PFSK-1 (cell line): ENCODE measurements at regions not wholly inside any gene's neighbourhood (a gene's known extent, or its start where the extent isn't known, plus 50 kb on each side); places are given as distances from the start of the nearest gene placed in this dataset.

Source experiments
- FOXP2 ChIP-seq: optimal IDR thresholded peaks from 2 replicates; pipeline ENCODE3; 2011; ENCODE audit warnings: borderline replicate concordance, control low read depth, inconsistent platforms; ENCODE audit not compliant: insufficient read depth; ENCODE audit errors: extremely low read length, extremely low read depth
- POLR2AphosphoS5 ChIP-seq: IDR thresholded peaks from 2 replicates; pipeline ENCODE4 v1.6.1; 2012; ENCODE audit warnings: low read depth, mild to moderate bottlenecking, control low read depth, low read length, moderate library complexity
- SIN3A ChIP-seq: IDR thresholded peaks from 2 replicates; pipeline ENCODE4 v1.6.1; 2012; ENCODE audit warnings: mild to moderate bottlenecking, low read length, moderate library complexity, borderline replicate concordance; ENCODE audit not compliant: insufficient read depth
- TAF1 ChIP-seq: IDR thresholded peaks from 2 replicates; pipeline ENCODE4 v1.6.1; 2012; ENCODE audit warnings: low read length, control low read depth, borderline replicate concordance; ENCODE audit not compliant: insufficient read depth
- TF ChIP-seq, protein P1 (sequence below), 2 experiments: IDR thresholded peaks; 2 replicates each; pipeline versions ENCODE4 v1.6.1 to v1.8.0; 2011 to 2012; ENCODE audit warnings: low read depth in 2 of 2, low read length in 2 of 2, control low read depth in 1 of 2, inconsistent platforms in 1 of 2, mild to moderate bottlenecking in 1 of 2, moderate library complexity in 1 of 2; ENCODE audit not compliant: insufficient read depth in 1 of 2

DNA sequence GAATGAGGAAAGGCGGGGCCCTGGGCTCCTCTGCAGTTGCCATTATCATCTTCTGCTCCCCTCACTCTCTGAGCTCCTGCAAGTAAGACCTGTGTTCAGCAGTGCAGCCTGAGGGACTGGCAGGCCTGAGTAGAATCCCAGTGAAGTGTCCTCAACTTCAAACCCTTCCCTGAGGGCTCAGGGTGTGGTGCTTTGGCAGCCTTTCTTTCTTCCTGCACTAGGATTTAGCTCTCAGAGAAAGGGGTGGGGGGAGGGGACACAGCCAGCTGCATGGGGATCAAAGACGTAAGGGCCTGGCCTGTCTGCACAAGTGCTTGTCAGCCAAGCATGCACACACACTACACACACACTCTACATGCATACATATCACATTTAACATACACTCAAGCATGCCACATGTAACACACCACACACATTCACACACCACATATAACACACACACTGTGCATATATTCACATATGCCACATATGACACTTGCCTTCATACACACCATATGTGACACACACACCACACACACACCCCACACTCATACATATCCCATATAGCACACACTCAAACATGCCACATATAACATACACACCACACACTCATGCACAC is 223.4 kb upstream of the RPL34 start:
- TF ChIP-seq, protein P1, sequence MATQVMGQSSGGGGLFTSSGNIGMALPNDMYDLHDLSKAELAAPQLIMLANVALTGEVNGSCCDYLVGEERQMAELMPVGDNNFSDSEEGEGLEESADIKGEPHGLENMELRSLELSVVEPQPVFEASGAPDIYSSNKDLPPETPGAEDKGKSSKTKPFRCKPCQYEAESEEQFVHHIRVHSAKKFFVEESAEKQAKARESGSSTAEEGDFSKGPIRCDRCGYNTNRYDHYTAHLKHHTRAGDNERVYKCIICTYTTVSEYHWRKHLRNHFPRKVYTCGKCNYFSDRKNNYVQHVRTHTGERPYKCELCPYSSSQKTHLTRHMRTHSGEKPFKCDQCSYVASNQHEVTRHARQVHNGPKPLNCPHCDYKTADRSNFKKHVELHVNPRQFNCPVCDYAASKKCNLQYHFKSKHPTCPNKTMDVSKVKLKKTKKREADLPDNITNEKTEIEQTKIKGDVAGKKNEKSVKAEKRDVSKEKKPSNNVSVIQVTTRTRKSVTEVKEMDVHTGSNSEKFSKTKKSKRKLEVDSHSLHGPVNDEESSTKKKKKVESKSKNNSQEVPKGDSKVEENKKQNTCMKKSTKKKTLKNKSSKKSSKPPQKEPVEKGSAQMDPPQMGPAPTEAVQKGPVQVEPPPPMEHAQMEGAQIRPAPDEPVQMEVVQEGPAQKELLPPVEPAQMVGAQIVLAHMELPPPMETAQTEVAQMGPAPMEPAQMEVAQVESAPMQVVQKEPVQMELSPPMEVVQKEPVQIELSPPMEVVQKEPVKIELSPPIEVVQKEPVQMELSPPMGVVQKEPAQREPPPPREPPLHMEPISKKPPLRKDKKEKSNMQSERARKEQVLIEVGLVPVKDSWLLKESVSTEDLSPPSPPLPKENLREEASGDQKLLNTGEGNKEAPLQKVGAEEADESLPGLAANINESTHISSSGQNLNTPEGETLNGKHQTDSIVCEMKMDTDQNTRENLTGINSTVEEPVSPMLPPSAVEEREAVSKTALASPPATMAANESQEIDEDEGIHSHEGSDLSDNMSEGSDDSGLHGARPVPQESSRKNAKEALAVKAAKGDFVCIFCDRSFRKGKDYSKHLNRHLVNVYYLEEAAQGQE (IDR thresholded peaks at IDR 0.05; ENCODE audit: insufficient read depth in 1 of 2, low read depth in 2 of 2, low read length in 2 of 2), result no peak
- no peak for TF ChIP-seq SIN3A
- no peak for TF ChIP-seq FOXP2

DNA sequence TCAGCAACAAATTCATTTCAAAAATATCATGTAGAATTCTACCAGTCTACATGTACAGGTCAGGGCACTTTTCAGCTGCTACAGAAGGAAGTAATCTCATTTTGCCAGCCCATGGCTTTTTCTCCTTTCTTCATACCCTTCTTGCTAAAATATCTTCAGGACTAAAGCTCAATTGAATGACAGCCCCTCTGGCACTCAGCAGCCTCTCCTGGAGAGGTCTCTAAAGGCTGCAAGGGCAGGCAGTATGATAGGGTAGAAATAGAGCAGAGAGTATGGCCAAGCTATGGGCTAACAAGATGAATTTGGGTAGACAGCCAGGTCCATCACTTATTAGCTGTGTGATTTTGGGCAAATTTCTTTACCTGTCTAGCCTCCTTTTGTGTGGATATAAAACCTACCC is 224.6 kb upstream of the RPL34 start:
- TF ChIP-seq SIN3A, result no peak
- TF ChIP-seq, protein P1 (IDR thresholded peaks at IDR 0.05; ENCODE audit: insufficient read depth in 1 of 2, low read depth in 2 of 2, low read length in 2 of 2), result no peak
- no peak for TF ChIP-seq FOXP2
- no peak for TF ChIP-seq TAF1
- TF ChIP-seq POLR2AphosphoS5, result no peak

DNA sequence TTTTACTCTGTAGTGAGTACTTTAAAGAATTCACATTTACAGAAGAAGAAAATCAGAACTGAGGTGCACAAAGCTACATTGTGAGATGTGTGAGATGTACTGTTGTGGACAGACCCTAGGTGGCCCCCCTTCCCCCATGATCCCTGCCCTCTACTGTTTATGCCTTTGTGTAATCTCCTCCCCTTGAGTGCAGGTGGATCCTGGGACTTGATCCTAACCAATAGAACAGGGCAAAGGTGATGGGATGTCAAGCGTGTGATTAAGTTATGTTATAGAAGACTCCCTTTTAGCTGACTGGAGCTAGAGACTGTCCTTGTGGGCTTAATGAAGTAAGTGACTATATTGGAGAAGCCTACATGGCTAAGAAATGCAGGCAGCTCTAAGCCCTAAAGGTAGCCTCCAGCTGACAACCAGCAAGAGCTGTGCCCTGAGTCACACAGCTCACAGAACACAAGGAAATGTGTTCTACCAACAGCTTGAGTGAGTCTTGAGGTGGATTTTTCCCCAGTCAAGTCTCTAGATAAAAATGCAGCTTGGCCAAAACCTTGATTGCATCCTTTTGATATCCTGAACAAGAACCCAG is 225.2 kb upstream of the LEF1 start:
- no peak for TF ChIP-seq POLR2AphosphoS5
- TF ChIP-seq SIN3A, result no peak
- TF ChIP-seq, protein P1 (IDR thresholded peaks at IDR 0.05; ENCODE audit: insufficient read depth in 1 of 2, low read depth in 2 of 2, low read length in 2 of 2), result no peak
- TF ChIP-seq TAF1, result no peak
- TF ChIP-seq FOXP2, result no peak

DNA sequence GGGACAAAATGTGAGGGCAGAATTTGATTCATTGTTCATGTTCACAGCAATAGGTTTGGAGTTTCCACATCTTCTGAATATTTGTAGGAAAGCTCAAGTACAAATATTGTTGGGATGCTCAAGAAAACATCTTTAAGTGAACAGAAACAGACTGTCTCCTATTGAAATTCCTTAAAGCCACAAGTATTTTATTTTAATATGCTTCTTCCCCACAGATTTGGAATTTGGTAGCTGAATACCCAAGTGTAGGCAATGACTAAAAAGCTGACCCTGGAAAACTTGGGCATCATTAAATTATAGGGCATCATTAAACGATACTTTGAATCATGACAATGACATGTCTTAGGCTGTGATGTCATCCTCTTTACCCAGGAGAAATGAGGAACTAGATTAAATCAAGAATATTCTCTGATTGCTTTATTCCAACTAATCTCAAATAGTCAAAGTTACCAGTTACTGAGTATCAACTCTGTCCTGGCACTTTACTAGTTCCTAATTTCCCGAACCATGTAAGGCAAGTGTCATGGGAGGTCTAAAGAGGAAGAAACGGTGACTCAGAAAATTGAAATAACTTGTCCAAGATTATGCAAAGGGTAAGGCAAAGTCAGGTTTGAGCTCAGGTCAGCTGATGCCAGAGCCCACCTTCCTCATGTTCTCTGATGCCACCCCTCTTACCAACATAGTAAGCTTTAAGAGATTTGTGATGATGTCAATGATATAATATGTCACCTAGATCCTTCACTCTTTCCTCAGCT is 223.1 kb upstream of the LEF1 start:
- TF ChIP-seq FOXP2 (no peak), SIN3A (no peak), TAF1 (no peak)
- TF ChIP-seq, protein P1 (IDR thresholded peaks at IDR 0.05; ENCODE audit: insufficient read depth in 1 of 2, low read depth in 2 of 2, low read length in 2 of 2), result no peak

DNA sequence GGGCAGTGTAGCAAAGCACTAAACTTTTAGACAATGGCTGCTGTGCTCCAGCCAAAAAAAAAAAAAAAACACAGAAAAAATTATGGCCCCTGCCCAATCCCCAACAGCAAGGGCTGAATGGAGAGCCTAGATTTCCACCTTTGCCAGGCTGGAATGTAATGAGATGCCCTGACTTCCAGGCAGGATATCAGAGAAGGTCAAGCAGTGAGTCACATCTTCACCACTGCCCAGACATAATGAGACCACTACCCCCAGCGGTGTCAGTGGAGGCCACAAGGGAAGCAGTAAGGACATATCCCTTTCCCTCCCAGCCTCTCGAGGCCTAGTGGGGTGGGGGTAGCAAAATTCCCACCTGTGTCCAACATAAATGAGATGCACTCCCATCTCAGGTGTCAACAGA is 216.3 kb upstream of the LEF1 start:
- no peak for TF ChIP-seq TAF1
- no peak for TF ChIP-seq SIN3A
- TF ChIP-seq, protein P1 (IDR thresholded peaks at IDR 0.05; ENCODE audit: insufficient read depth in 1 of 2, low read depth in 2 of 2, low read length in 2 of 2), result no peak
- TF ChIP-seq FOXP2, result no peak
- no peak for TF ChIP-seq POLR2AphosphoS5
